H1 (cell line): ENCODE measurements at regions not wholly inside any gene's neighbourhood (a gene's known extent, or its start where the extent isn't known, plus 50 kb on each side); places are given as distances from the start of the nearest gene placed in this dataset.

ENCODE experiments used
- CTCF ChIA-PET: fragments of 300-600 bp; sonication (Branson Sonifier 250); formaldehyde crosslinking; loops from one replicate; lab custom pipeline; 2021; ENCODE audit not compliant: partially characterized antibody; lab: Charles Lee
- POLR2A ChIA-PET: fragments of 300-600 bp; sonication (Branson Sonifier 250); formaldehyde crosslinking; loops from one replicate; lab custom pipeline; 2021; ENCODE audit warnings: inconsistent platforms; ENCODE audit not compliant: partially characterized antibody; lab: Charles Lee
- DNase-seq, 2 experiments: peaks; one replicate each; pipeline versions ENCODE4 v3.0.0 to v3.0.0-alpha.2; 2010 to 2022; ENCODE audit warnings: low spot score in 2 of 2, low read depth in 1 of 2, mixed read lengths in 1 of 2
- FAIRE-seq: peaks from 2 replicates; lab custom pipeline; 2011; peaks lifted over from hg19 to GRCh38; lab: Jason Lieb, UNC
- H2AFZ ChIP-seq: 2 replicates; pipeline ENCODE4 v1.8.1; 2012; ENCODE audit warnings: low read length, inconsistent platforms
- H2AK5ac ChIP-seq: 2 replicates; pipeline ENCODE4 v1.6.1; 2013; ENCODE audit warnings: low read depth, low read length
- H2BK120ac ChIP-seq: replicated peaks from 2 replicates; pipeline ENCODE3; 2013; ENCODE audit warnings: low read depth, low read length, inconsistent platforms
- H2BK12ac ChIP-seq: 2 replicates; pipeline ENCODE4 v1.6.1; 2013; ENCODE audit warnings: low read depth, low read length
- H2BK15ac ChIP-seq: 2 replicates; pipeline ENCODE4 v1.6.1; 2013; ENCODE audit warnings: low read length
- H2BK20ac ChIP-seq: 2 replicates; pipeline ENCODE4 v1.6.1; 2013; ENCODE audit warnings: low read length
- H2BK5ac ChIP-seq: 2 replicates; pipeline ENCODE4 v1.6.1; 2013; ENCODE audit warnings: low read depth, low read length
- H3K14ac ChIP-seq: 2 replicates; pipeline ENCODE4 v1.6.1; 2013; ENCODE audit warnings: inconsistent platforms; ENCODE audit not compliant: insufficient read length
- H3K18ac ChIP-seq: 2 replicates; pipeline ENCODE4 v1.6.1; 2013; ENCODE audit warnings: low read length; ENCODE audit errors: extremely low read depth
- H3K23ac ChIP-seq: 2 replicates; pipeline ENCODE4 v1.6.1; 2013; ENCODE audit warnings: inconsistent platforms; ENCODE audit not compliant: insufficient read length
- H3K23me2 ChIP-seq: 2 replicates; pipeline ENCODE4 v1.6.1; 2013; ENCODE audit warnings: low read depth, low read length
- H3K27ac ChIP-seq: 2 replicates; pipeline ENCODE4 v1.6.1; 2011; ENCODE audit warnings: low read depth, low read length, inconsistent platforms
- H3K27me3 ChIP-seq, 4 experiments: replicated peaks in 1 of 4; 1 replicate in 1 of 4; 2 replicates in 3 of 4; pipeline versions ENCODE4 v1.6.1 to v1.8.1; 2011 to 2013; ENCODE audit warnings: low read length in 3 of 4, mild to moderate bottlenecking in 3 of 4, inconsistent platforms in 2 of 4, mixed read lengths in 2 of 4, moderate library complexity in 1 of 4; ENCODE audit not compliant: control insufficient read depth in 3 of 4, insufficient read depth in 3 of 4; ENCODE audit errors: extremely low read depth in 1 of 4
- H3K36me3 ChIP-seq, 4 experiments: 2 replicates each; pipeline versions ENCODE4 v1.6.1 to v1.8.1; 2011 to 2013; ENCODE audit warnings: mild to moderate bottlenecking in 4 of 4, low read length in 3 of 4, moderate library complexity in 2 of 4, control low read depth in 1 of 4, inconsistent platforms in 1 of 4; ENCODE audit not compliant: insufficient read depth in 4 of 4, control insufficient read depth in 2 of 4
- H3K4ac ChIP-seq: replicated peaks from 2 replicates; pipeline ENCODE3; 2013; ENCODE audit warnings: low read length, low read depth, mixed read lengths, inconsistent platforms; ENCODE audit not compliant: insufficient read length
- H3K4me1 ChIP-seq, 4 experiments: replicated peaks in 1 of 4; 1 replicate in 1 of 4; 2 replicates in 3 of 4; pipeline versions ENCODE4 v1.6.1 to v1.8.1; 2011 to 2013; ENCODE audit warnings: low read length in 3 of 4, inconsistent platforms in 2 of 4, mixed read lengths in 1 of 4; ENCODE audit not compliant: insufficient read depth in 4 of 4, control insufficient read depth in 3 of 4
- H3K4me2 ChIP-seq, 2 experiments: 2 replicates each; pipeline versions ENCODE4 v1.6.1 to v1.8.1; 2011 to 2013; ENCODE audit warnings: low read depth in 2 of 2, low read length in 2 of 2, control low read depth in 1 of 2, inconsistent platforms in 1 of 2, mild to moderate bottlenecking in 1 of 2; ENCODE audit not compliant: insufficient read depth in 1 of 2
- H3K4me3 ChIP-seq, 4 experiments: fragments of 200-600, 300-600 bp in 1 of 4; sonication (generic), shearing (Covaris generic), sonication (Bioruptor Twin) in 1 of 4; 2 replicates each; pipeline versions ENCODE4 v1.5.1 to v1.8.1; 2011 to 2016; ENCODE audit warnings: low read length in 4 of 4, low read depth in 3 of 4, control low read depth in 2 of 4, inconsistent platforms in 2 of 4, mild to moderate bottlenecking in 2 of 4, mixed read lengths in 1 of 4, moderate library complexity in 1 of 4; ENCODE audit not compliant: insufficient read depth in 2 of 4; ENCODE audit errors: extremely low read depth in 1 of 4
- H3K56ac ChIP-seq: replicated peaks from 2 replicates; pipeline ENCODE3; 2013; ENCODE audit warnings: low read depth, mild to moderate bottlenecking, mixed read lengths, low read length, inconsistent platforms; ENCODE audit not compliant: insufficient read length
- H3K79me1 ChIP-seq: 2 replicates; pipeline ENCODE4 v1.6.1; 2013; ENCODE audit warnings: low read depth, low read length, control low read depth
- H3K79me2 ChIP-seq, 2 experiments: 2 replicates each; pipeline versions ENCODE4 v1.6.1 to v1.8.1; 2012 to 2013; ENCODE audit warnings: low read length in 2 of 2, mild to moderate bottlenecking in 2 of 2, inconsistent platforms in 1 of 2; ENCODE audit not compliant: insufficient read depth in 2 of 2, control insufficient read depth in 1 of 2
- H3K9ac ChIP-seq, 4 experiments: replicated peaks in 1 of 4; 1 replicate in 1 of 4; 2 replicates in 3 of 4; pipeline versions ENCODE4 v1.6.1 to v1.8.1; 2011 to 2013; ENCODE audit warnings: low read depth in 3 of 4, low read length in 3 of 4, control low read depth in 2 of 4, mild to moderate bottlenecking in 2 of 4, moderate library complexity in 2 of 4, inconsistent platforms in 1 of 4; ENCODE audit errors: extremely low read depth in 1 of 4
- H3K9me3 ChIP-seq, 2 experiments: 2 replicates each; pipeline versions ENCODE4 v1.6.1 to v1.8.1; 2012 to 2013; ENCODE audit warnings: mild to moderate bottlenecking in 2 of 2, moderate library complexity in 2 of 2, control low read depth in 1 of 2, inconsistent platforms in 1 of 2, low read depth in 1 of 2, low read length in 1 of 2, mixed read lengths in 1 of 2; ENCODE audit not compliant: insufficient read depth in 2 of 2
- H4K20me1 ChIP-seq, 2 experiments: replicated peaks in 1 of 2; 2 replicates each; pipeline versions ENCODE3 to v1.8.1; 2011 to 2013; ENCODE audit warnings: inconsistent platforms in 2 of 2, low read length in 2 of 2, mild to moderate bottlenecking in 1 of 2; ENCODE audit not compliant: insufficient read depth in 2 of 2, control insufficient read depth in 1 of 2
- H4K5ac ChIP-seq: 2 replicates; pipeline ENCODE4 v1.6.1; 2013; ENCODE audit warnings: low read length, low read depth, mixed read lengths, inconsistent platforms; ENCODE audit not compliant: insufficient read length
- H4K8ac ChIP-seq: 2 replicates; pipeline ENCODE4 v1.8.0; 2013; ENCODE audit warnings: mild to moderate bottlenecking, moderate library complexity, low read length, inconsistent platforms; ENCODE audit not compliant: insufficient read depth; ENCODE audit errors: extremely low read depth
- H4K91ac ChIP-seq: replicated peaks from 2 replicates; pipeline ENCODE3; 2013; ENCODE audit warnings: low read length, mixed read lengths, inconsistent platforms; ENCODE audit not compliant: insufficient read length
- EGR1 ChIP-seq: IDR thresholded peaks from 2 replicates; pipeline ENCODE4 v1.6.1; 2011; ENCODE audit warnings: low read depth, low read length, borderline replicate concordance
- JUND ChIP-seq: IDR thresholded peaks from 2 replicates; pipeline ENCODE4 v1.6.1; 2011; ENCODE audit warnings: mild to moderate bottlenecking, improper control_type of control experiment, low read length
- KDM5A ChIP-seq: fragments of 200-600 bp; IDR thresholded peaks from 2 replicates; pipeline ENCODE4 v1.7.1; 2012; ENCODE audit warnings: mild to moderate bottlenecking, low read length, inconsistent platforms, mixed read lengths
- TAF1 ChIP-seq: IDR thresholded peaks from 2 replicates; pipeline ENCODE4 v1.6.1; 2011; ENCODE audit warnings: mild to moderate bottlenecking, low read depth, low read length
- TEAD4 ChIP-seq: IDR thresholded peaks from 2 replicates; pipeline ENCODE4 v1.6.1; 2012; ENCODE audit warnings: low read depth, low read length, inconsistent platforms, mixed read lengths
- WGBS, 2 experiments: shearing (Covaris generic) in 1 of 2; methylation state at CpG; one replicate each; pipeline versions ENCODE4 v1.1.6 to v1.1.7; 2013 to 2015; ENCODE audit warnings: low lambda C conversion rate in 2 of 2, mixed read lengths in 2 of 2, inconsistent platforms in 1 of 2, low coverage in 1 of 2, missing lambda C conversion rate in 1 of 2; ENCODE audit not compliant: insufficient replicate concordance in 2 of 2, insufficient coverage in 1 of 2, insufficient read length in 1 of 2; ENCODE audit errors: extremely low coverage in 1 of 2, missing lambda C conversion rate in 1 of 2; 5-methylcytosine and 5-hydroxymethylcytosine counted together

DNA sequence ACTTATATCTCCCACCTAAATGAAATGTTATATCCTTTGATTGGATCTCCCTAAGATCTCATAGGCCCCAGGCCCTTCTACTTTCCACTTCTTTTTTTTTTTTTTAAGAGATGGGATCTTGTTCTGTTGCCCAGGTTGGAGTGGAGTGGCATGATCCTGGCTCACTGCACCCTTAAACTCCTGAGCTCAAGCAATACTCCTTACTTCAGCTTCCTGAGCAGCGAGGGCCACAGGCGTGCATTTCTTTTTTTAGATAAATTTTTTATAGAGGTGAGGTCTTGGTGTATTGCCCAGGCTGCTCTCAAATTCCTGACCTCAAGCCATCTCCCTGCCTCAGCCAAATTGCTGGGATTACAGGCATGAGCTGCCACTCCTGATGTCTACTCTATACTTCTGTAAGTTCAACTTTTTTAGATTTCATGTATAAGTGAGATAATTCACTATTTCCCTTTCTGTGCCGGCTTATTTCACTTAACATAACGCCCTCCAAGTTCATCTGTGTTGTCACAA is 987.5 kb upstream of the NCAM2 start:
- Histone ChIP-seq H3K27ac (no peak overlapping the region), H3K4me1 (no peaks in the 10 kb centered on the region), H2AFZ (no peak overlapping the region), H2BK15ac (no peak overlapping the region), H3K27me3 (no peaks in the 10 kb centered on the region), H3K79me2 (no peaks in the 10 kb centered on the region), H3K4me3 (no peak overlapping the region), H3K14ac (no peak overlapping the region), H4K20me1 (no peaks in the 10 kb centered on the region), H2BK12ac (no peak overlapping the region), H3K9me3 (no peaks in the 10 kb centered on the region), H3K79me1 (no peaks in the 10 kb centered on the region), H3K36me3 (no peaks in the 10 kb centered on the region), H2BK20ac (no peak overlapping the region), H4K8ac (no peak overlapping the region), H3K23me2 (no peaks in the 10 kb centered on the region), H3K9ac (no peak overlapping the region), H4K5ac (no peak overlapping the region), H3K56ac (no peak overlapping the region), H3K4ac (no peak overlapping the region), H2BK120ac (no peak overlapping the region), H4K91ac (no peak overlapping the region), H2AK5ac (no peak overlapping the region), H3K23ac (no peak overlapping the region), H3K18ac (no peak overlapping the region), H2BK5ac (no peak overlapping the region), H3K4me2 (no peak overlapping the region)
- CTCF ChIA-PET = interaction anchor here (0.6 kb wide), 1 partner anchor 59 kb away, joined by 3 read pairs; no protein-coding TSS in a partner anchor
- POLR2A ChIA-PET = no interaction called here
- no peak for DNase-seq
- FAIRE-seq = no peak
- WGBS, 2 experiments = 98% methylated on average over 4 of the region's 4 CpGs; no CpG with 5 or more reads in 1 of the 2 experiments
- TF ChIP-seq TEAD4 = no peak
- no peak for TF ChIP-seq KDM5A
- no peak for TF ChIP-seq JUND
- TF ChIP-seq TAF1 = no peak
- TF ChIP-seq EGR1 = no peak
